HEK293 (cell line): ENCODE measurements at regions not wholly inside any gene's neighbourhood (a gene's known extent, or its start where the extent isn't known, plus 50 kb on each side); places are given as distances from the start of the nearest gene placed in this dataset.

Experiments
- CTCF ChIA-PET: fragments of 350-600 bp; formaldehyde crosslinking; extraction: SDS; loops from one replicate; lab custom pipeline; 2021; ENCODE audit warnings: antibody characterized with exemption; lab: Yijun Ruan, JAX
- POLR2A ChIA-PET: fragments of 300-600 bp; formaldehyde crosslinking; extraction: SDS; loops from one replicate; lab custom pipeline; 2020; ENCODE audit warnings: antibody characterized with exemption, inconsistent platforms; lab: Yijun Ruan, JAX
- H3K27ac ChIP-seq: fragments of 200-500 bp; sonication (Bioruptor generic); 2 replicates; pipeline ENCODE4 v1.5.1; 2014; ENCODE audit warnings: low read depth, low read length, control low read depth, inconsistent platforms; ENCODE audit errors: extremely low read depth
- H3K36me3 ChIP-seq, 2 experiments: fragments of 200-500 bp in 1 of 2; sonication (Bioruptor generic) in 1 of 2; 1 replicate in 1 of 2; 2 replicates in 1 of 2; pipeline ENCODE4 v1.5.1; 2014 to 2017; ENCODE audit warnings: inconsistent platforms in 2 of 2, low read length in 2 of 2; ENCODE audit not compliant: control insufficient read depth in 2 of 2, insufficient read depth in 1 of 2
- H3K4me1 ChIP-seq: fragments of 200-500 bp; sonication (Bioruptor generic); 2 replicates; pipeline ENCODE4 v1.5.1; 2014; ENCODE audit warnings: mild to moderate bottlenecking, low read length, inconsistent platforms; ENCODE audit not compliant: control insufficient read depth, insufficient read depth
- H3K4me3 ChIP-seq: 2 replicates; pipeline ENCODE4 v1.5.1; 2011; ENCODE audit warnings: low read depth, mild to moderate bottlenecking, control low read depth, low read length, moderate library complexity
- H3K9me3 ChIP-seq: fragments of 200-500 bp; sonication (Bioruptor generic); 2 replicates; pipeline ENCODE4 v1.5.1; 2014; ENCODE audit warnings: low read depth, low read length, inconsistent platforms; ENCODE audit not compliant: control insufficient read depth, insufficient read depth
- MZF1 ChIP-seq: fragments of 450-650 bp; formaldehyde crosslinking; IDR thresholded peaks from 2 replicates; pipeline ENCODE4 v1.5.1; 2017; ENCODE audit warnings: missing biosample characterization, missing genetic modification characterization, borderline replicate concordance
- PRDM1 ChIP-seq: fragments of 450-650 bp; formaldehyde crosslinking; IDR thresholded peaks from 2 replicates; pipeline ENCODE4; 2016; ENCODE audit warnings: missing biosample characterization, missing genetic modification characterization
- RBAK ChIP-seq: fragments of 450-650 bp; formaldehyde crosslinking; IDR thresholded peaks from 2 replicates; pipeline ENCODE4 v1.5.1; 2016; ENCODE audit warnings: missing biosample characterization, missing genetic modification characterization
- SALL2 ChIP-seq: fragments of 450-650 bp; formaldehyde crosslinking; IDR thresholded peaks from 2 replicates; pipeline ENCODE4 v1.5.0; 2017; ENCODE audit warnings: missing biosample characterization, mild to moderate bottlenecking, missing genetic modification characterization, borderline replicate concordance
- ZFP41 ChIP-seq: fragments of 450-650 bp; formaldehyde crosslinking; IDR thresholded peaks from 2 replicates; pipeline ENCODE4 v1.5.1; 2016; ENCODE audit warnings: missing biosample characterization, missing genetic modification characterization, borderline replicate concordance
- ZNF157 ChIP-seq: fragments of 450-650 bp; formaldehyde crosslinking; IDR thresholded peaks from 2 replicates; pipeline ENCODE4 v1.5.1; 2016; ENCODE audit warnings: missing biosample characterization, missing genetic modification characterization
- ZNF311 ChIP-seq: fragments of 450-650 bp; formaldehyde crosslinking; IDR thresholded peaks from 2 replicates; pipeline ENCODE4 v1.5.1; 2017; ENCODE audit warnings: missing biosample characterization, missing genetic modification characterization, borderline replicate concordance
- ZNF366 ChIP-seq: fragments of 450-650 bp; formaldehyde crosslinking; conservative IDR thresholded peaks from 2 replicates; pipeline ENCODE4 v1.5.1; 2016; ENCODE audit warnings: missing biosample characterization, missing genetic modification characterization
- ZNF37A ChIP-seq: fragments of 450-650 bp; IDR thresholded peaks from 2 replicates; pipeline ENCODE4 v1.5.1; 2018; ENCODE audit warnings: missing biosample characterization, missing genetic modification characterization
- ZNF514 ChIP-seq: fragments of 450-650 bp; formaldehyde crosslinking; IDR thresholded peaks from 2 replicates; pipeline ENCODE4 v1.5.1; 2016; ENCODE audit warnings: missing biosample characterization, missing genetic modification characterization
- ZNF548 ChIP-seq: fragments of 450-650 bp; formaldehyde crosslinking; IDR thresholded peaks from 2 replicates; pipeline ENCODE4 v1.5.1; 2016; ENCODE audit warnings: missing biosample characterization, missing genetic modification characterization
- ZNF561 ChIP-seq: fragments of 450-650 bp; IDR thresholded peaks from 2 replicates; pipeline ENCODE4 v1.5.1; 2018; ENCODE audit warnings: missing biosample characterization, missing genetic modification characterization, borderline replicate concordance
- ZNF610 ChIP-seq: fragments of 450-650 bp; formaldehyde crosslinking; IDR thresholded peaks from 2 replicates; pipeline ENCODE4 v1.5.1; 2016; ENCODE audit warnings: missing biosample characterization, missing genetic modification characterization, borderline replicate concordance
- ZNF660 ChIP-seq: fragments of 450-650 bp; IDR thresholded peaks from 2 replicates; pipeline ENCODE4 v1.5.1; 2018; ENCODE audit warnings: missing biosample characterization, mild to moderate bottlenecking, missing genetic modification characterization
- ZNF670 ChIP-seq: fragments of 450-650 bp; formaldehyde crosslinking; IDR thresholded peaks from 2 replicates; pipeline ENCODE4 v1.5.1; 2016; ENCODE audit warnings: missing biosample characterization, missing genetic modification characterization, low read depth
- ZNF701 ChIP-seq: fragments of 450-650 bp; formaldehyde crosslinking; IDR thresholded peaks from 2 replicates; pipeline ENCODE4 v1.5.1; 2016; ENCODE audit warnings: missing biosample characterization, missing genetic modification characterization
- ZNF768 ChIP-seq: fragments of 450-650 bp; formaldehyde crosslinking; IDR thresholded peaks from 2 replicates; pipeline ENCODE4 v1.5.1; 2018; ENCODE audit warnings: missing biosample characterization, mild to moderate bottlenecking, missing genetic modification characterization
- TF ChIP-seq, protein P1 (sequence below): fragments of 450-650 bp; formaldehyde crosslinking; IDR thresholded peaks from 2 replicates; pipeline ENCODE4 v1.5.1; 2016; ENCODE audit warnings: missing biosample characterization, missing genetic modification characterization
- TF ChIP-seq, protein P2 (sequence below): fragments of 450-650 bp; formaldehyde crosslinking; IDR thresholded peaks from 2 replicates; pipeline ENCODE4 v1.5.1; 2017; ENCODE audit warnings: missing biosample characterization, missing genetic modification characterization
- TF ChIP-seq, protein P3 (sequence below): fragments of 450-650 bp; formaldehyde crosslinking; IDR thresholded peaks from 2 replicates; pipeline ENCODE4 v1.5.1; 2016; ENCODE audit warnings: missing biosample characterization, missing genetic modification characterization
- TF ChIP-seq, protein P4 (sequence below): fragments of 450-650 bp; formaldehyde crosslinking; IDR thresholded peaks from 2 replicates; pipeline ENCODE4 v1.5.1; 2017; ENCODE audit warnings: missing biosample characterization, missing genetic modification characterization
- TF ChIP-seq, protein P5 (sequence below): IDR thresholded peaks from 2 replicates; pipeline ENCODE4 v1.6.1; 2011; ENCODE audit warnings: mild to moderate bottlenecking, low read depth, low read length, borderline replicate concordance
- TF ChIP-seq, protein P6 (sequence below): fragments of 450-650 bp; formaldehyde crosslinking; IDR thresholded peaks from 2 replicates; pipeline ENCODE4 v1.5.1; 2017; ENCODE audit warnings: missing biosample characterization, missing genetic modification characterization

DNA sequence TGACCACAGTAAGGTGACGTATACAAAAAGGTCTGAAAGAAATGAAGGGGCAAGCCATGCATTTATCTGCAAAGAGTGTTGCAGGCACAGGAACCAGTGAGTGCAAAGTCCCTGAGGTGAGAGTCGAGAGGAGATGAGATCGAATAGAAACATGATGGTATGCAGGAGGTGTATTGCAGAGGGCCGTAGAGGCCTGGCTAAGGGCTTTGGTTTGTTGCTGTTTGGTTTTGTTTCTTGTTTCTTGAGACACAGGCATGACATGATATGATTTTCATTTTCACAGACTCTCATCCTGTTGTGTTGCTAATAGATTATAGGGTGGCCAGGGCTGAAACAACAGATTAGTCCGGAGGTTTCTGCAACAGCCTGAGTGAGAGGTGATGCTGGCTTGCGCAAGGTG lies 80.4 kb downstream of the HSPH1 start:
- Histone ChIP-seq H3K36me3 (no peaks in the 10 kb centered on the region), H3K4me3 (no peak overlapping the region), H3K9me3 (no peaks in the 10 kb centered on the region), H3K27ac (no peak overlapping the region), H3K4me1 (no peaks in the 10 kb centered on the region)
- ChIA-PET CTCF (no interaction called here), POLR2A (no interaction called here)
- TF ChIP-seq ZNF311 (tag by site-specific recombination) (no peak), PRDM1 (no peak), ZNF561 (tag by site-specific recombination) (no peak), ZNF37A (tag by site-specific recombination) (no peak), MZF1 (tag by site-specific recombination) (no peak), ZNF670 (tag by site-specific recombination) (no peak), ZNF366 (tag by site-specific recombination) (no peak), RBAK (tag by site-specific recombination) (no peak), SALL2 (tag by site-specific recombination) (no peak), ZNF548 (no peak)
- TF ChIP-seq, protein P1, sequence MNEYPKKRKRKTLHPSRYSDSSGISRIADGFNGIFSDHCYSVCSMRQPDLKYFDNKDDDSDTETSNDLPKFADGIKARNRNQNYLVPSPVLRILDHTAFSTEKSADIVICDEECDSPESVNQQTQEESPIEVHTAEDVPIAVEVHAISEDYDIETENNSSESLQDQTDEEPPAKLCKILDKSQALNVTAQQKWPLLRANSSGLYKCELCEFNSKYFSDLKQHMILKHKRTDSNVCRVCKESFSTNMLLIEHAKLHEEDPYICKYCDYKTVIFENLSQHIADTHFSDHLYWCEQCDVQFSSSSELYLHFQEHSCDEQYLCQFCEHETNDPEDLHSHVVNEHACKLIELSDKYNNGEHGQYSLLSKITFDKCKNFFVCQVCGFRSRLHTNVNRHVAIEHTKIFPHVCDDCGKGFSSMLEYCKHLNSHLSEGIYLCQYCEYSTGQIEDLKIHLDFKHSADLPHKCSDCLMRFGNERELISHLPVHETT (tag by site-specific recombination) = no peak
- TF ChIP-seq, protein P2, sequence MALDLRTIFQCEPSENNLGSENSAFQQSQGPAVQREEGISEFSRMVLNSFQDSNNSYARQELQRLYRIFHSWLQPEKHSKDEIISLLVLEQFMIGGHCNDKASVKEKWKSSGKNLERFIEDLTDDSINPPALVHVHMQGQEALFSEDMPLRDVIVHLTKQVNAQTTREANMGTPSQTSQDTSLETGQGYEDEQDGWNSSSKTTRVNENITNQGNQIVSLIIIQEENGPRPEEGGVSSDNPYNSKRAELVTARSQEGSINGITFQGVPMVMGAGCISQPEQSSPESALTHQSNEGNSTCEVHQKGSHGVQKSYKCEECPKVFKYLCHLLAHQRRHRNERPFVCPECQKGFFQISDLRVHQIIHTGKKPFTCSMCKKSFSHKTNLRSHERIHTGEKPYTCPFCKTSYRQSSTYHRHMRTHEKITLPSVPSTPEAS (tag by site-specific recombination) = no peak
- TF ChIP-seq, protein P3, sequence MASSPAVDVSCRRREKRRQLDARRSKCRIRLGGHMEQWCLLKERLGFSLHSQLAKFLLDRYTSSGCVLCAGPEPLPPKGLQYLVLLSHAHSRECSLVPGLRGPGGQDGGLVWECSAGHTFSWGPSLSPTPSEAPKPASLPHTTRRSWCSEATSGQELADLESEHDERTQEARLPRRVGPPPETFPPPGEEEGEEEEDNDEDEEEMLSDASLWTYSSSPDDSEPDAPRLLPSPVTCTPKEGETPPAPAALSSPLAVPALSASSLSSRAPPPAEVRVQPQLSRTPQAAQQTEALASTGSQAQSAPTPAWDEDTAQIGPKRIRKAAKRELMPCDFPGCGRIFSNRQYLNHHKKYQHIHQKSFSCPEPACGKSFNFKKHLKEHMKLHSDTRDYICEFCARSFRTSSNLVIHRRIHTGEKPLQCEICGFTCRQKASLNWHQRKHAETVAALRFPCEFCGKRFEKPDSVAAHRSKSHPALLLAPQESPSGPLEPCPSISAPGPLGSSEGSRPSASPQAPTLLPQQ (tag by site-specific recombination) = no peak

DNA sequence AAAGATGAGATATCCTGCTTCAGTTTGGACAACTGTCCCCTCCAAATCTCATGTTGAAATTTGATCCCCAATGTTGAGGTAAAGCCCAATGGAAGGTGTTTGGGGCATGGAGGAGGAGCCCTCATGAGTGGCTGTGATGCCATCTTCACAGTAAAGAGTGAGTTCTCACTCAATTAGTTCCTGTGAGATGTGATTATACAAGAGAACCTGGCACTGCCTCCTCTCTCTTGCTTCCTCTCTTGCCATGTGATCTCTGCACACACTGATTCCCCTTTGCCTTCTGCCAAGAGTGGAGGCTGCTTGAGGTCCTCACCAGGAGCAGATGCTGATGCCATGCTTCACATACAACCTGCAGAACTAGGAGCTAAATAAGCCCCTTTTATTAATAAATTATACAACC lies 86.9 kb downstream of the HSPH1 start:
- CTCF ChIA-PET = no interaction called here
- Histone ChIP-seq H3K4me3 (no peak overlapping the region), H3K27ac (no peak overlapping the region), H3K9me3 (no peaks in the 10 kb centered on the region), H3K4me1 (no peaks in the 10 kb centered on the region), H3K36me3 (no peaks in the 10 kb centered on the region)
- TF ChIP-seq, protein P4, sequence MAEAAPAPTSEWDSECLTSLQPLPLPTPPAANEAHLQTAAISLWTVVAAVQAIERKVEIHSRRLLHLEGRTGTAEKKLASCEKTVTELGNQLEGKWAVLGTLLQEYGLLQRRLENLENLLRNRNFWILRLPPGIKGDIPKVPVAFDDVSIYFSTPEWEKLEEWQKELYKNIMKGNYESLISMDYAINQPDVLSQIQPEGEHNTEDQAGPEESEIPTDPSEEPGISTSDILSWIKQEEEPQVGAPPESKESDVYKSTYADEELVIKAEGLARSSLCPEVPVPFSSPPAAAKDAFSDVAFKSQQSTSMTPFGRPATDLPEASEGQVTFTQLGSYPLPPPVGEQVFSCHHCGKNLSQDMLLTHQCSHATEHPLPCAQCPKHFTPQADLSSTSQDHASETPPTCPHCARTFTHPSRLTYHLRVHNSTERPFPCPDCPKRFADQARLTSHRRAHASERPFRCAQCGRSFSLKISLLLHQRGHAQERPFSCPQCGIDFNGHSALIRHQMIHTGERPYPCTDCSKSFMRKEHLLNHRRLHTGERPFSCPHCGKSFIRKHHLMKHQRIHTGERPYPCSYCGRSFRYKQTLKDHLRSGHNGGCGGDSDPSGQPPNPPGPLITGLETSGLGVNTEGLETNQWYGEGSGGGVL (tag by site-specific recombination) = no peak
- TF ChIP-seq ZNF548 (no peak), ZNF157 (tag by site-specific recombination) (no peak), ZNF660 (tag by site-specific recombination) (no peak), ZNF514 (tag by site-specific recombination) (no peak), ZNF701 (tag by site-specific recombination) (no peak), ZNF610 (no peak), ZFP41 (no peak), ZNF768 (no peak)
- TF ChIP-seq, protein P5, sequence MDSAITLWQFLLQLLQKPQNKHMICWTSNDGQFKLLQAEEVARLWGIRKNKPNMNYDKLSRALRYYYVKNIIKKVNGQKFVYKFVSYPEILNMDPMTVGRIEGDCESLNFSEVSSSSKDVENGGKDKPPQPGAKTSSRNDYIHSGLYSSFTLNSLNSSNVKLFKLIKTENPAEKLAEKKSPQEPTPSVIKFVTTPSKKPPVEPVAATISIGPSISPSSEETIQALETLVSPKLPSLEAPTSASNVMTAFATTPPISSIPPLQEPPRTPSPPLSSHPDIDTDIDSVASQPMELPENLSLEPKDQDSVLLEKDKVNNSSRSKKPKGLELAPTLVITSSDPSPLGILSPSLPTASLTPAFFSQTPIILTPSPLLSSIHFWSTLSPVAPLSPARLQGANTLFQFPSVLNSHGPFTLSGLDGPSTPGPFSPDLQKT = no peak
- TF ChIP-seq, protein P6, sequence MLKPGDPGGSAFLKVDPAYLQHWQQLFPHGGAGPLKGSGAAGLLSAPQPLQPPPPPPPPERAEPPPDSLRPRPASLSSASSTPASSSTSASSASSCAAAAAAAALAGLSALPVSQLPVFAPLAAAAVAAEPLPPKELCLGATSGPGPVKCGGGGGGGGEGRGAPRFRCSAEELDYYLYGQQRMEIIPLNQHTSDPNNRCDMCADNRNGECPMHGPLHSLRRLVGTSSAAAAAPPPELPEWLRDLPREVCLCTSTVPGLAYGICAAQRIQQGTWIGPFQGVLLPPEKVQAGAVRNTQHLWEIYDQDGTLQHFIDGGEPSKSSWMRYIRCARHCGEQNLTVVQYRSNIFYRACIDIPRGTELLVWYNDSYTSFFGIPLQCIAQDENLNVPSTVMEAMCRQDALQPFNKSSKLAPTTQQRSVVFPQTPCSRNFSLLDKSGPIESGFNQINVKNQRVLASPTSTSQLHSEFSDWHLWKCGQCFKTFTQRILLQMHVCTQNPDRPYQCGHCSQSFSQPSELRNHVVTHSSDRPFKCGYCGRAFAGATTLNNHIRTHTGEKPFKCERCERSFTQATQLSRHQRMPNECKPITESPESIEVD = no peak
- POLR2A ChIA-PET = no interaction called here
